MCF 10A (cell line): ENCODE measurements at regions not wholly inside any gene's neighbourhood (a gene's known extent, or its start where the extent isn't known, plus 50 kb on each side); places are given as distances from the start of the nearest gene placed in this dataset.

Experiments
- BruUV-seq: library from RNA; stranded (reverse); fragments of 400-500 nt; replicated peaks from 2 replicates; lab custom pipeline; 2021; lab: Mats Ljungman, UMichigan
- CTCF ChIA-PET: fragments of 300-600 bp; sonication (Branson Sonifier 250); formaldehyde crosslinking; extraction: SDS; loops from one replicate; lab custom pipeline; 2021; ENCODE audit warnings: antibody characterized with exemption, inconsistent platforms; lab: Yijun Ruan, JAX
- POLR2A ChIA-PET: fragments of 300-600, 350-650 bp; sonication (Branson Sonifier 250); formaldehyde crosslinking; extraction: SDS; loops from one replicate; lab custom pipeline; 2020; ENCODE audit warnings: antibody characterized with exemption, inconsistent platforms; lab: Yijun Ruan, JAX
- DNase-seq: peaks from one replicate; pipeline ENCODE4 v3.0.0-alpha.2; 2018; ENCODE audit not compliant: unreplicated experiment
- H3K27ac Mint-ChIP-seq: one replicate; pipeline ENCODE4 v1.8.0; 2022; ENCODE audit warnings: mild to moderate bottlenecking, low read depth, mixed read lengths; ENCODE audit not compliant: unreplicated experiment
- H3K27me3 Mint-ChIP-seq: one replicate; pipeline ENCODE4 v1.8.0; 2022; ENCODE audit warnings: mixed read lengths; ENCODE audit not compliant: insufficient read depth, unreplicated experiment
- H3K36me3 Mint-ChIP-seq: one replicate; pipeline ENCODE4 v1.8.0; 2022; ENCODE audit warnings: mild to moderate bottlenecking, moderate library complexity, mixed read lengths; ENCODE audit not compliant: insufficient read depth, unreplicated experiment
- H3K4me1 Mint-ChIP-seq: one replicate; pipeline ENCODE4 v1.8.0; 2022; ENCODE audit warnings: mixed read lengths; ENCODE audit not compliant: insufficient read depth, unreplicated experiment
- H3K4me3 Mint-ChIP-seq: one replicate; pipeline ENCODE4 v1.8.0; 2022; ENCODE audit warnings: mild to moderate bottlenecking, moderate library complexity, mixed read lengths; ENCODE audit not compliant: unreplicated experiment
- H3K9me3 Mint-ChIP-seq: one replicate; pipeline ENCODE4 v1.8.0; 2022; ENCODE audit warnings: mixed read lengths; ENCODE audit not compliant: unreplicated experiment
- intact Hi-C: fragments of 100-400 bp; cut with micrococcal nuclease; formaldehyde crosslinking; loops from 2 replicates; pipeline ENCODE4 v1.14.1; 2022
- TF ChIP-seq, protein P1 (sequence below): fragments of 200-600 bp; IDR thresholded peaks from one replicate; pipeline ENCODE4 v1.8.0; 2022; ENCODE audit warnings: antibody characterized with exemption, mild to moderate bottlenecking; ENCODE audit not compliant: unreplicated experiment

DNA sequence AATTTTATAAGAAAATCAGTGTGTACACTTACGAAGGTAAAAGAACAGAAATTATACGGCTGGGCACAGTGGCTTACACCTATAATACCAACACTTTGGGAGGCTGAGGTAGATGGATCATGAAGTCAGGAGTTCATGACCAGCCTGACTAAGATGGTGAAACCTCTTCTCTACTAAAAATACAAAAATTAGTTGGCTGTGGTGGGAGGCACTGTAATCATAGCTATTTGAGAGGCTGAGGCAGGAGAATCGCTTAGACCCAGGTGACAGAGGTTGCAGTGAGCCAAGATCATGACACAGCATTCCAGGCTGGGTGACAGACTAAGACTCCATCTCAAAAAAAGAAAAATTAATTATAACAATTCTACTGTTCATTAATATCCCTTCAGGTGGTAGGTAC lies 151.9 kb downstream of the ZNF737 start:
- Mint-ChIP-seq H3K27me3 (no peaks in the 10 kb centered on the region), H3K4me1 (no peaks in the 10 kb centered on the region), H3K27ac (no peak overlapping the region), H3K9me3 (peaks cover 6% of the 10 kb centered on the region), H3K36me3 (no peaks in the 10 kb centered on the region), H3K4me3 (no peak overlapping the region)
- TF ChIP-seq, protein P1, sequence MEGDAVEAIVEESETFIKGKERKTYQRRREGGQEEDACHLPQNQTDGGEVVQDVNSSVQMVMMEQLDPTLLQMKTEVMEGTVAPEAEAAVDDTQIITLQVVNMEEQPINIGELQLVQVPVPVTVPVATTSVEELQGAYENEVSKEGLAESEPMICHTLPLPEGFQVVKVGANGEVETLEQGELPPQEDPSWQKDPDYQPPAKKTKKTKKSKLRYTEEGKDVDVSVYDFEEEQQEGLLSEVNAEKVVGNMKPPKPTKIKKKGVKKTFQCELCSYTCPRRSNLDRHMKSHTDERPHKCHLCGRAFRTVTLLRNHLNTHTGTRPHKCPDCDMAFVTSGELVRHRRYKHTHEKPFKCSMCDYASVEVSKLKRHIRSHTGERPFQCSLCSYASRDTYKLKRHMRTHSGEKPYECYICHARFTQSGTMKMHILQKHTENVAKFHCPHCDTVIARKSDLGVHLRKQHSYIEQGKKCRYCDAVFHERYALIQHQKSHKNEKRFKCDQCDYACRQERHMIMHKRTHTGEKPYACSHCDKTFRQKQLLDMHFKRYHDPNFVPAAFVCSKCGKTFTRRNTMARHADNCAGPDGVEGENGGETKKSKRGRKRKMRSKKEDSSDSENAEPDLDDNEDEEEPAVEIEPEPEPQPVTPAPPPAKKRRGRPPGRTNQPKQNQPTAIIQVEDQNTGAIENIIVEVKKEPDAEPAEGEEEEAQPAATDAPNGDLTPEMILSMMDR, result no peak
- CTCF ChIA-PET, result no interaction called here
- no peak for DNase-seq
- POLR2A ChIA-PET, result no interaction called here
- intact Hi-C loops, result loop anchor here (5.0 kb wide), 1 partner anchor 124 kb away; no protein-coding TSS in a partner anchor
- no TSS peak for BruUV-seq

DNA sequence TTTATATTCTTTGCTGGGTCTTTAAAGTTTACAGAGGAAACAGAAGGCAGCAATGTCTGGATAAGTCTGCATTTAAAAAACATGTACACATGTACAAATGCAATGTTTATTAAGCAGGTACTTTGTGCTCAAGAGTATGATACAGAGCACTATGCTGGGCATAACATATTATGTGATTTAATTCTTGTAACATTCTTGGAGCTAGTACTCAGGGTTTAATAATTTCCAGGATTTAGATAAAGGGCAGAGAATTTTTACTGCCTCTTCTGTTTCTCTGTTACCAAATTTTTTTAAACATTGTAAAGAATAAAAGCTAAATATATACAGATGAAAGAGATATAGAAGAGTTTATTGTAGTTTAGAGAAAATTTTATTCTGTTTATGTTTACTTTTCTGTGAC lies 152.7 kb downstream of the ZNF737 start:
- Mint-ChIP-seq H3K4me1 (no peaks in the 10 kb centered on the region), H3K4me3 (no peak overlapping the region), H3K27ac (no peak overlapping the region), H3K36me3 (no peaks in the 10 kb centered on the region), H3K9me3 (peaks cover 6% of the 10 kb centered on the region), H3K27me3 (no peaks in the 10 kb centered on the region)
- TF ChIP-seq, protein P1, result no peak
- no TSS peak for BruUV-seq
- DNase-seq, result no peak
- ChIA-PET CTCF (no interaction called here), POLR2A (no interaction called here)
- intact Hi-C loops, result loop anchor here (5.0 kb wide), 1 partner anchor 124 kb away; no protein-coding TSS in a partner anchor

- no peaks in the 10 kb centered on the region for H3K27me3 Mint-ChIP-seq
- no peaks in the 10 kb centered on the region for H3K4me1 Mint-ChIP-seq
- intact Hi-C loops, result no loop called here
- H3K27ac Mint-ChIP-seq, result no peak overlapping the region
- TF ChIP-seq, protein P1, result no peak
- CTCF ChIA-PET, result no interaction called here
- H3K4me3 Mint-ChIP-seq, result no peak overlapping the region
- DNase-seq, result no peak
- BruUV-seq, result no TSS peak
- H3K9me3 Mint-ChIP-seq, result peaks cover 11% of the 10 kb centered on the region
- H3K36me3 Mint-ChIP-seq, result no peaks in the 10 kb centered on the region
- POLR2A ChIA-PET, result no interaction called here
Observed at GRCh38 chr19:20397292-20397691, 168.3 kb downstream of the ZNF737 start.

GRCh38 chr19:20388706-20389225 lies 176.8 kb downstream of the ZNF737 start:
- CTCF ChIA-PET, result no interaction called here
- POLR2A ChIA-PET, result no interaction called here
- Mint-ChIP-seq H3K27ac (no peak overlapping the region), H3K4me3 (no peak overlapping the region), H3K36me3 (no peaks in the 10 kb centered on the region), H3K4me1 (no peaks in the 10 kb centered on the region), H3K9me3 (peaks cover 11% of the 10 kb centered on the region), H3K27me3 (no peaks in the 10 kb centered on the region)
- intact Hi-C loops, result no loop called here
- no TSS peak for BruUV-seq
- TF ChIP-seq, protein P1, result no peak
- DNase-seq, result no peak
